Left ventricle myocardium inferior (tissue), 1 donor: ENCODE measurements at regions not wholly inside any gene's neighbourhood (a gene's known extent, or its start where the extent isn't known, plus 50 kb on each side); places are given as distances from the start of the nearest gene placed in this dataset.

Experiments used
- DNase-seq: peaks from one replicate; pipeline ENCODE4 v3.0.0-alpha.2; 2020
- H3K27ac ChIP-seq: fragments of 200-600 bp; replicated peaks from 2 replicates; pipeline ENCODE4 v1.8.0; 2021
- H3K27me3 ChIP-seq: fragments of 200-600 bp; 2 replicates; pipeline ENCODE4 v1.8.0; 2021; ENCODE audit warnings: low read depth
- H3K36me3 ChIP-seq: fragments of 200-600 bp; 2 replicates; pipeline ENCODE4 v1.8.0; 2021
- H3K4me1 ChIP-seq: fragments of 200-600 bp; 2 replicates; pipeline ENCODE4 v1.8.0; 2021
- H3K4me3 ChIP-seq: fragments of 200-600 bp; 2 replicates; pipeline ENCODE4 v1.8.0; 2021; ENCODE audit warnings: mild to moderate bottlenecking, moderate library complexity
- H3K9me3 ChIP-seq: fragments of 200-600 bp; replicated peaks from 2 replicates; pipeline ENCODE4 v1.8.0; 2021
- intact Hi-C: fragments of 100-400 bp; cut with micrococcal nuclease; formaldehyde crosslinking; loops from one replicate; pipeline ENCODE4 v1.11.0; 2022
- TF ChIP-seq, protein P1 (sequence below): fragments of 200-600 bp; IDR thresholded peaks from 2 replicates; pipeline ENCODE4 v1.8.0; 2021; ENCODE audit warnings: antibody characterized with exemption, mild to moderate bottlenecking, borderline replicate concordance
- donor health status: DM: no; HTN: yes; CAD: no; lungs with severe emphysema.

DNA sequence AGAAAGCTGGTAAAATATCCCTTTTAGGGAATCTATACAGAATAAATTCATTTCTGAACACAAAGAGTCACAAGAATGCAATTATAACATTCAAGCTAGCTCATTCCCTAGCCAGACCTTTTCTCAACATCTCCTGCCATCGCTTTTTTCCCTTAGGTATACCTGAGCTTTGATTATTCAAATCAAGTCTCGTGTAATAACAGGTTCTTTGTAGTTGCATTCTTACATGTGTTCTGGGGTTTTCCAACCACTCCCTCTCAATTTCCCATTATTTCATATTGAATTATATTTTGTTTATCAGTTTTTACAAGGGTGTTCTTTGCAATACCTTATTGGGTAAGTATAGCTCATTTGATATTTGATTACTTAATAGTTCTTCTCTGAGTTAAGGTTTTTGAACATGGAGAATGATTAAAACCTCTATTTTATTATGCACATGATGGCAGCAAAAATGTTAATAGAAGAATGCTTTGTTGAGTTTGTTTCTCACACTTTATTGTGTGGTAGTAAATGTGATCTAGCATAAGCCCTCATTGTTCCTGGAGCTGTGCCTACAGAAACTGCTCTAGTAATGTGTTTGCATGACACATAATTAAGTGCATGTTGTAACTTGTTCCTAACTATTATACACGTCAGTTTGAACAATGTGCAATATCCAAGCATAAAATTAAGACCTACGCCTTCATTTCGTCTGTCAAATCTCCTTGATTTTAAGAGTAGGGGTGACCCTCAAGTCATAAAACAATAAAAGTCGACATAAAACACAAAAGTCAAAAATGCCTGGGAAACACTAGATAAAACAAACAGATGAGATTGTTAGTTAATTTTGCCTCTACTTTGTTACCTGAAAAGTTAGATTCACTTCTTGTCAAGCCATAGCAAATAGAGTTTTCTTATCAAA, 124.0 kb upstream of the POF1B start:
- Histone ChIP-seq H3K27me3 (no peaks in the 10 kb centered on the region), H3K4me3 (no peak overlapping the region), H3K27ac (no peak overlapping the region), H3K4me1 (no peaks in the 10 kb centered on the region), H3K36me3 (no peaks in the 10 kb centered on the region), H3K9me3 (no peaks in the 10 kb centered on the region)
- DNase-seq, result no peak
- TF ChIP-seq, protein P1, sequence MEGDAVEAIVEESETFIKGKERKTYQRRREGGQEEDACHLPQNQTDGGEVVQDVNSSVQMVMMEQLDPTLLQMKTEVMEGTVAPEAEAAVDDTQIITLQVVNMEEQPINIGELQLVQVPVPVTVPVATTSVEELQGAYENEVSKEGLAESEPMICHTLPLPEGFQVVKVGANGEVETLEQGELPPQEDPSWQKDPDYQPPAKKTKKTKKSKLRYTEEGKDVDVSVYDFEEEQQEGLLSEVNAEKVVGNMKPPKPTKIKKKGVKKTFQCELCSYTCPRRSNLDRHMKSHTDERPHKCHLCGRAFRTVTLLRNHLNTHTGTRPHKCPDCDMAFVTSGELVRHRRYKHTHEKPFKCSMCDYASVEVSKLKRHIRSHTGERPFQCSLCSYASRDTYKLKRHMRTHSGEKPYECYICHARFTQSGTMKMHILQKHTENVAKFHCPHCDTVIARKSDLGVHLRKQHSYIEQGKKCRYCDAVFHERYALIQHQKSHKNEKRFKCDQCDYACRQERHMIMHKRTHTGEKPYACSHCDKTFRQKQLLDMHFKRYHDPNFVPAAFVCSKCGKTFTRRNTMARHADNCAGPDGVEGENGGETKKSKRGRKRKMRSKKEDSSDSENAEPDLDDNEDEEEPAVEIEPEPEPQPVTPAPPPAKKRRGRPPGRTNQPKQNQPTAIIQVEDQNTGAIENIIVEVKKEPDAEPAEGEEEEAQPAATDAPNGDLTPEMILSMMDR, result no peak
- intact Hi-C loops, result no loop called here

DNA sequence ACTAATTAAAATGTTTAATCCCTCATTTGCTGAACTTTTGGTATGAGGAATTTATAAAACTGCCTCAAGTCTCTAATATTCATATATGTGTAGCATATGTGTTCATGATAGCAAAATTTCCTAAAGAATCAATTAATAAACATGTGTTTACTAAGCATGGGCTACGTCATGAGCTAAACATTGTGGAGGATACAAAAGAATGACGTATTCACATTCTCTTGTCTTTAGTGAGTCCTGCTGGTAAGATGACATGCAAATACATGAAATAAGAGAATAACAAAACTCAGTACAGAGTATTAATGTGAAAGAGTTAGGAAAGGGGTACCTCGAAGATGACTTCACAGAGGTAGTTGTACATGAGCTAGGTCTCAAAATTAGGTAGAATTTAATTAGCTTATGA, 121.9 kb upstream of the POF1B start:
- DNase-seq, result no peak
- TF ChIP-seq, protein P1, result no peak

DNA sequence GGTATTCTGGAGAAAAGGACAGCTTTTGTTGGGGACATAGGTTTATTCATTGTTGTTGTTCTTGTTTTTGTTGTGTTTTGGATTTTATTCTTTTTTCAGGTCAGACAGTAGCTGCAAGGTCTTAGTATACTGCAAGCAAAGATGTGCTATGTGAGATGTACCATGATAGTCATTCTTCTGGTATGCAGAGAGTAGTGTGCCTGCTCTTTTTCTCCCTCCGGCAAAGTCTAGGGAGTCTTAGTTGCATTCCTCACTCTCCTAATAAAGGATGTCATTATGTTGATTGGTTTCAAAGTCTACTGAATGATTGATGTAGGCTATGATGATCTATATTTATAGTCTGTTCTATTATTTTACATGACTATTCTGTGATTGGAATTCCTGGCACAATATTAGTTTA, 119.9 kb upstream of the POF1B start:
- Histone ChIP-seq H3K9me3 (no peaks in the 10 kb centered on the region), H3K27me3 (no peaks in the 10 kb centered on the region), H3K27ac (no peak overlapping the region), H3K4me3 (no peak overlapping the region), H3K36me3 (no peaks in the 10 kb centered on the region), H3K4me1 (no peaks in the 10 kb centered on the region)
- TF ChIP-seq, protein P1, result no peak
- DNase-seq, result no peak
- intact Hi-C loops, result no loop called here

More for the DNA sequence above, 121.9 kb upstream of the POF1B start:
- no peaks in the 10 kb centered on the region for H3K4me1 ChIP-seq
- no peak overlapping the region for H3K27ac ChIP-seq
- no peaks in the 10 kb centered on the region for H3K9me3 ChIP-seq
- H3K4me3 ChIP-seq, result no peak overlapping the region
- no peaks in the 10 kb centered on the region for H3K36me3 ChIP-seq
- intact Hi-C loops, result no loop called here
- no peaks in the 10 kb centered on the region for H3K27me3 ChIP-seq

DNA sequence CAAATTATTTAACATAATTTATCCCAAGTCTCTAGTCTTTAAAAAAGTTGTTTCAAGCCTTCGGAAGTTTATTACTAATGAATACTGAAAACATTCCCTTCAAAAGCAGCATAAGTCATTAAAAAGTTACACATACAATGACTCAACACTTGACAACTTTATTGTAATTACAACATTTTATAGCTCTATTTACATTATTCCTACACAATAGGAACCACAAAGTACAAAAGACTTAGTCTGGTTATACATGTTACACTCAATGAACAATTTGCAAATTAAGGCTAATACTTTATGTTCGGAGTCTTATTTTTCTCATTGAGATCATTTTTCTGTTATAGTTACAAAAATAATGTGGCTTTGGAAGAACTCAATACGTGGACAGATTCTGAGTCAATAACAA, 114.4 kb upstream of the POF1B start:
- intact Hi-C loops, result no loop called here
- Histone ChIP-seq H3K36me3 (no peaks in the 10 kb centered on the region), H3K4me3 (no peak overlapping the region), H3K4me1 (no peaks in the 10 kb centered on the region), H3K27ac (no peak overlapping the region), H3K27me3 (no peaks in the 10 kb centered on the region), H3K9me3 (no peaks in the 10 kb centered on the region)
- TF ChIP-seq, protein P1, result no peak
- no peak for DNase-seq

DNA sequence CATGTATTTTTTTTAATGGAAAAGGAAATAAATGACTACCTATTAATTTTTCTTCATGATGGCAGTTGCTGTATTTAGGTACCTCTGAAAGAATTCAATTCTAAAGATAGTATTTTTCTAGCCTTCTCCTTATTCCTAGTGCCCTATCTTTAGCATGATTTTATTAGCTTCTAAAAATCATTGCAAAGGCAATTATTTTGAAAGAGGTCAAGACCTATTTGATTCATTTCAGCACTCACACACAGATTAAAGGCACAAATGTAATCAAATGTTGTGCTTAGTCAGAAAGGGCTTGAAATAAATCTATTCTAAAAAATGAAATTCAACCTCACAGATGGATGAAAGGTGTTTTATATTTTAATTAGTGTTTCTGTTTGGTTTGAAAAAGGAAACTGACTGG, 74.8 kb upstream of the POF1B start:
- DNase-seq, result no peak
- no peak overlapping the region for H3K4me3 ChIP-seq
- H3K9me3 ChIP-seq, result no peaks in the 10 kb centered on the region
- TF ChIP-seq, protein P1, result no peak
- intact Hi-C loops, result no loop called here
- no peaks in the 10 kb centered on the region for H3K27me3 ChIP-seq
- no peaks in the 10 kb centered on the region for H3K4me1 ChIP-seq
- no peaks in the 10 kb centered on the region for H3K36me3 ChIP-seq
- no peak overlapping the region for H3K27ac ChIP-seq
